Gastrocnemius medialis (tissue), 4 donors: ENCODE measurements at regions not wholly inside any gene's neighbourhood (a gene's known extent, or its start where the extent isn't known, plus 50 kb on each side); places are given as distances from the start of the nearest gene placed in this dataset.

ENCODE experiments used
- POLR2A ChIP-seq, 2 donors: fragments of 450-650 bp; IDR thresholded peaks; one replicate each; pipeline ENCODE4 v1.6.1; 2017; ENCODE audit warnings: antibody characterized with exemption in 2 of 2, mild to moderate bottlenecking in 2 of 2, moderate library complexity in 2 of 2
- TF ChIP-seq, protein P1 (sequence below), 5 experiments: fragments of 450-650 bp in 3 of 5; fragments of 200-600 bp in 2 of 5; sonication (generic) in 2 of 5; IDR thresholded peaks in 4 of 5; conservative IDR thresholded peaks in 1 of 5; 1 replicate in 4 of 5; 2 replicates in 1 of 5; pipeline ENCODE4 v1.5.1; 2016 to 2019; ENCODE audit warnings: antibody characterized with exemption in 5 of 5, mild to moderate bottlenecking in 3 of 5, moderate library complexity in 3 of 5

DNA sequence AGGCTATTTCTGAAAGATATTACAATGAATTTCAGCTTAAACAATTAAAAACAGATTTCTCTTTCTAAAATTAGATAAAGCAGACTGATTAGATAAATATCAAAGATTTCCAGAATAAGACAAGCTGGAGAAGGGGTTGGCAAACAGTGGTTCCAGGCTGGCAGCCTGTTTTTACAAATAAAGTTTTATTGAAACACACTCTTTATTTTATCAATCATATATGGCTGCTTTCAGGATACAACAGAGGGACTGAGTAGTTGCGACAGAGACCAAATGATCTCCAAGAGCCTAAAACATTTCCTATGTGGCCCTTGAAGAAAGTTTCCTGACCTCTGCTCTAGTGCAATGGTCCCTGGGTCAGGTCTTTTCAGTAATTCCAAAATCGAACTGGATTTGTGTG is 65.6 kb upstream of the IYD start:
- TF ChIP-seq, protein P1, sequence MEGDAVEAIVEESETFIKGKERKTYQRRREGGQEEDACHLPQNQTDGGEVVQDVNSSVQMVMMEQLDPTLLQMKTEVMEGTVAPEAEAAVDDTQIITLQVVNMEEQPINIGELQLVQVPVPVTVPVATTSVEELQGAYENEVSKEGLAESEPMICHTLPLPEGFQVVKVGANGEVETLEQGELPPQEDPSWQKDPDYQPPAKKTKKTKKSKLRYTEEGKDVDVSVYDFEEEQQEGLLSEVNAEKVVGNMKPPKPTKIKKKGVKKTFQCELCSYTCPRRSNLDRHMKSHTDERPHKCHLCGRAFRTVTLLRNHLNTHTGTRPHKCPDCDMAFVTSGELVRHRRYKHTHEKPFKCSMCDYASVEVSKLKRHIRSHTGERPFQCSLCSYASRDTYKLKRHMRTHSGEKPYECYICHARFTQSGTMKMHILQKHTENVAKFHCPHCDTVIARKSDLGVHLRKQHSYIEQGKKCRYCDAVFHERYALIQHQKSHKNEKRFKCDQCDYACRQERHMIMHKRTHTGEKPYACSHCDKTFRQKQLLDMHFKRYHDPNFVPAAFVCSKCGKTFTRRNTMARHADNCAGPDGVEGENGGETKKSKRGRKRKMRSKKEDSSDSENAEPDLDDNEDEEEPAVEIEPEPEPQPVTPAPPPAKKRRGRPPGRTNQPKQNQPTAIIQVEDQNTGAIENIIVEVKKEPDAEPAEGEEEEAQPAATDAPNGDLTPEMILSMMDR (IDR thresholded peaks at IDR 0.05 in 4 of 5, conservative IDR thresholded peaks at IDR 0.05 in 1 of 5): no peak
- no peak for TF ChIP-seq POLR2A (IDR thresholded peaks at IDR 0.05)
